HG03196 (cell line): ENCODE measurements at regions not wholly inside any gene's neighbourhood (a gene's known extent, or its start where the extent isn't known, plus 50 kb on each side); places are given as distances from the start of the nearest gene placed in this dataset.
"Not testable (repeated sequence)": the region's sequence is repeated elsewhere in the genome, so short reads cannot be mapped to it uniquely, and the experiment has no call there.

Source experiments
- ATAC-seq: cut with Tn5 transposase; IDR thresholded peaks from one replicate; pipeline ENCODE4 v1.9.1; 2021; ENCODE audit not compliant: unreplicated experiment

DNA sequence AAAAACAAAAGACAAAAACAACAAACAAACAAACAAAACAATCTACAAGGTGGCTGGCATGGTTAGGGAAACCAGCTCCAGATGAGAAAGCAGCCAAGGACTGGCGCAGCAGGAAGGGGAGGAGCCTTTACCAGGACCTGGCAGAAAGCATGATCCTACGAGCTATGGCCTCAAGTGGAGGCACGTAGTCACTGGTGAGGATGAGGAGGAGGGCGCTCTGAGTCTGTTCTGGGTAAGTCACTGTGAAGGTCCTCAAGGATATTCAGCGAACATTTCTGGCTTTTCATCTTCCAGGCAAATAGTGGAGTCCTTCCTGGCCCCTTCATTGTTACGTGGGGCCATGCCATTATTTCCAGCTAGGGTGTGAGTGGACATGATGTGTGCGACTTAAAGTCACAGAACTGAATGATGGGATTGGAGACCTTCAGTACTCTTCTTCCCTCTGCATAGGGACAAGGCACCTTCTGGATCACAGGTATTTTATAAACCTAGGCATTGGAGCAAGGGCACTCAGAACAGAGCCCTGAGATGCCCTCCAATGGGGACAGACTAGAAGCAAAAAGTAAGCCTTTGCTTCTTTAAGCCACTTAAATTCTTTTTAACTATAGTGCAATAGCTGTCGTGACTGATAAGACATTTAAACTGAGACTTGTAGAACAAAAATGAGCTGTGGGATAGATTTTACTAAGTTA, 771.3 kb downstream of the RAB28 start:
- ATAC-seq: no peak

DNA sequence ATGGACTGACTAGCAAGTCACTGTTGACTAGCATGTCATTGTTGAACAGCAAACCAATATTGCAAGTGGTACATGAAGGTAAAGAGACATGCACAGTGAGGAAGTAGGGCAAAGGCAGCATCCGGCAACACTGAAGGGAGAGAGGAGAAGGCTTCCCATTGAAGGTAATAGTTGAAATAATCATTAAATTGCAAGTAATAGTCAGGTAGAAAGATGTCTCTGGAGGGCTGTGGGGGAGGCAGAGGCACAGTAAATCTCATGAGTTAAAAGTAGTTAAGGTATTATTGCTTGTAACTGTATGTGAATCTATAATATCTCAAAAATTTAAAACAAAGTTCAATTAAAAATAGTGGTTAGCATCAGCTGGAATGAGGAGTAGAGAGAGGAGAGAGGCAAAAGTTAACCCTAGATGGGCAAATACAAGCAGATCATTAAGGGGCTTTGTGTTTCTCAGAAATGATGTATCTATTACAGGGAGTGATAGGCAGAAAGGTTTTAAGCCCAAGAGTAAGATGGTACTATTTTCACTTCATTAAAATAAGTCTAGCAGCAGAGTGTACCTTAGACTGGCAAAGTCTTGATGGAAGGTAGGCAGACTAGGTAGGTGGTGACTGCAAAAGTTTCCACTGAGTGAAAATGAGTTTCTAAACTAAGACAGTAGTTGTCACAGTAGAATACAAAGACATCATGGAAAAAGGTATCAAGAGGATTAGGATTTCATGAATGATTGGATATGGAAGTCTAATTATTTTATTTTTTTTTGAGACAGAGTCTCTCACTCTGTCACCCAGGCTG, 776.6 kb downstream of the RAB28 start:
- ATAC-seq: no peak

DNA sequence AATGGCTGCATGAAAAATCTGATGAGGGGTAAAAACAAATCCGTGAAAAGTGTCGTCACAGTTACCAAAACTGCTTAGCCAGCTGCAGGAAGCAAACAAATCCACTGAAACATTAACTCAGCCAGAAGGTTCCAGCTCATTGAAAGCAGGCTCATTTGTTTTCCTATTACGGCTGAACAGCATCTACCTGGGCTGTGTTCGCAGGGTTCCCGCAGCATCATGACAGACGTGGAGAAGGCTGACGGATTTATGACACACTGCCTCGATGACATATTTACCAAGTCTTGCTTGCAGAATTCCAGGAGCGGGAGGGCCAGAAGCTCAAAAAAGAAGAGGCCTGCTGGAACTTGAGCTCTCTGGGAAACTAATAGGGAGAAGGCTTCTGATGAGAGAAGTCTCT, 781.1 kb downstream of the RAB28 start:
- no peak for ATAC-seq

GRCh38 chr4:12701384-12701783, 782.8 kb downstream of the RAB28 start:
- no peak for ATAC-seq

- ATAC-seq: no peak
Measured at GRCh38 chr4:12697970-12698369, 786.2 kb downstream of the RAB28 start.

DNA sequence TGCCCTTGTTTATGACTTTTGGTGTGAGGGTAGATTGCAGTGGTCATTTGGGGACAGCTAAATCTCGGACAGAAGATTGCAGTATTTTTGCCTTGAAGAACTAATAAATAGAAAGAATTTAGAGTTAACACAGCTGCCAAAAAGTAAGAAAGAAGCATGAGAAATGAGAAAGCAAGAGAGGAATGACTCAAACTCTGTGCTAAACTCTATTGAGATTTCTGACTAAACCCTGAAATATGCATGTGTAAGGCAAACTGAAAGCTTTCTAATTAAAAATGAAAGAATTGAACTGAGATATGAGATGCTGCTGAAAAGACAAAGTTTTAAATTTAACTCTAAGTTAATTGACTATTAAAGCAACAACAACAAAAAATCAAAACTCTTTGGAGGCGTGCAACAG, 791.3 kb downstream of the RAB28 start:
- no peak for ATAC-seq

GRCh38 chr4:12691168-12691567, 793.0 kb downstream of the RAB28 start:
- ATAC-seq: no peak

DNA sequence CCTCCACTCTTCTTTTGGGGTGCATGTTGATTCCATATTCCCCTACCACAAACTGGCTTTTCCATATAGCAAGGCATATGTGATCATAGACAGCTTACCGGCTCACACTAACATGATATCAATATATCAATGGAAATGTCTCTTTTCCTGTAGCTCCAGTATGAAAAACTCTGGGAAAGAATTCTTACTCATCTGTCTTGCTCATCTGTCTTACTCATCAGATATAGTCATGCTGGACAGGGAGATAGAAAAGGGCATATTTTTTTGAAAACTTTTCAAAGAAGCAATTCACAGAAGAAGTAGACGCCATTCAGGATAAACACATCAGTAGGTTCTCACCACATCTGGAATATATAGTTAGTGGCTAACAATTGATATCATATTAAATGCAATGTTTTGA, 794.7 kb downstream of the RAB28 start:
- no peak for ATAC-seq

DNA sequence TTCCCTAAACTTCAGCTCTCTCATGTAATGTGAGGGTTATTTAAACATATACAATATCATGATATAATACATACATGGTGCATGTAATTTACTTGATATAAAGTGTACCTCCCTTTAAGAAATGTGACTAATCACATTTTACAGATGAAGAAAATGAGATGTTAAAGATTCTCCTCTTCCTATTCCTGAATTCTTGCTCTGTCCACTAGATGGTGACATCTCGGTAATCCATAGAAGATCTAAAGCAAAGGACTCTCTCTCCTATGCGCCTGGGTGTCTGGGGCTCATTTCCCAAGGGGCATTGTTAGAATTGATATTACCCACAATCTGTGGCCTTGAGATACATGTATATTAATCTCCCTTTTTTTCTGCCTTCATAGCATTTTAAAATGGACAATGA, 804.9 kb downstream of the RAB28 start:
- ATAC-seq: no peak

GRCh38 chr4:12674184-12674583, 810.0 kb downstream of the RAB28 start:
- no peak for ATAC-seq

- no peak for ATAC-seq
Measured at GRCh38 chr4:12672303-12672702, 811.8 kb downstream of the RAB28 start.

- ATAC-seq: no peak
Measured at GRCh38 chr4:12658146-12658545, 826.0 kb downstream of the RAB28 start.

DNA sequence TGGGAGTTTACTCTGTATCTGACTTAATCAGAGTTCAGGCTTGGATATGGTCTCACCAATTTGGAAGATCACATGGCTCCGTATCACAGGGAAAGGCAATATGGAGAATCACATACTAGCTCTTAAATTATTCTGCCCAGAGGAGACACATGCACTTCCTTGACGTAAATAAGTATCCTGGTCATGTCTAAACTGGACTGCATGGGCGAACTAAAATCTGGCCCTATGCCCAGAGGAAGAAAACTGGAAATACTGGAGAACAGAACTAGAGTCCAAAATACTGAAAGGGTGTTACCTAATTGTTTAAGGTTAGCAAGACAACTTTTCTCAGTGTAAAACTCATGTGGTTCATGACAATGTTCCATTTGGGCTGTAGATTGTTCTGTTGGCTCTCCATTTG, 832.3 kb downstream of the RAB28 start:
- no peak for ATAC-seq

DNA sequence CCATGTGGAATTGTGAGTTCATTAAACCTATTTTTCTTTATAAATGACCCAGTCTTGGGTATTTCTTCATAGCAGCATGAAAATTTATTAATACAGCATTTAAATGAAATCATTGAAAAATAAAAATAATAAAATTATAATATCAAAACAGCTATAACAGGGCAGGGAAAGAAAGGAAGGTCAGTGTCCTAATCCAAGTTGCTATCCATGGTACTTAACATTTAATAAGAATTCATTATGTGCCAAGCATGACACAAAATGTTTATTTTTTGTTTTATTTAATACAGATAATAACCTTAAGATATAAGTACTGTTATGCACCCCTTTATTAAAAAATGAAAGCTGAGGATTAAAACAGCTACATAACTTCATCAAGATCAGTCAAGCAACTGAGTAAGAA, 838.4 kb downstream of the RAB28 start:
- ATAC-seq: no peak

GRCh38 chr4:12644261-12644660, 839.9 kb downstream of the RAB28 start:
- ATAC-seq: no peak

DNA sequence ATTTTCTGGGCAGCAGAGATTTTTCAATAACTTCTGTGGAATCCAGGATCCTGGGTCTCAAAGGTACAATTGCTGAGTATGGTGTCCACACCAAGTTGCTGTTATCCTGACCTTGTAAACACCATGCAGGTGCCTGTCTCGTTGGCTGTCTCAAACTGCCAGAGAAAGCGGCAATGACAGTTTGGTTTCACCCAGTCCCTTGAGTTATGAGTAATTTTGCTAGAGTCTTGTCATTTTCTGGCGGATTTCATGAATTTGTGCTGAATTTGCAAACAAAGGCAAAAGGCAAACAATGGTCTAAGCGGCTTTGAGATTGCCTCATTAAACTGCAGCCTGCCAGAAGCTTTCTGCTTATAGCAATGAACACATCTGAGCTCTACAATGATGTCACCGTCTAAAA, 847.9 kb downstream of the RAB28 start:
- no peak for ATAC-seq

DNA sequence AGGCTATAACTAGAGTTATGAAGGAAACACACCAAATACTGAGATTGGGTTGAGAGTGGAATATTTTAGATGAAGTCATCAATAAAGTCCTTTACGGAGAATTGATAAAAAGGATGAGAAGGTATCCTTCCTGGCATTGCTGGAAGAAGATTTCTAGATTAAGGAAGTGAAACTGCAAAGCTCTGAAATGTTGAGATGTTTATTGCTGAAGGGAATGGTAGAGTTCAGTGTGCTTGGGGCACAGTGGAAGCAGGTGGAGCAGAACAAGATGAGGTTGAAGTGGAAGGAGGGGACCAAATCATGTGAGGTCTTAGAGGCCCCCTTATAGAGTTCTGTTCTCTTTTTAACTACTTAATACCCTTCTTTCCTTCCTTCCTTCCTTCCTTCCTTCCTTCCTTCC, 848.5 kb downstream of the RAB28 start:
- ATAC-seq: no peak

DNA sequence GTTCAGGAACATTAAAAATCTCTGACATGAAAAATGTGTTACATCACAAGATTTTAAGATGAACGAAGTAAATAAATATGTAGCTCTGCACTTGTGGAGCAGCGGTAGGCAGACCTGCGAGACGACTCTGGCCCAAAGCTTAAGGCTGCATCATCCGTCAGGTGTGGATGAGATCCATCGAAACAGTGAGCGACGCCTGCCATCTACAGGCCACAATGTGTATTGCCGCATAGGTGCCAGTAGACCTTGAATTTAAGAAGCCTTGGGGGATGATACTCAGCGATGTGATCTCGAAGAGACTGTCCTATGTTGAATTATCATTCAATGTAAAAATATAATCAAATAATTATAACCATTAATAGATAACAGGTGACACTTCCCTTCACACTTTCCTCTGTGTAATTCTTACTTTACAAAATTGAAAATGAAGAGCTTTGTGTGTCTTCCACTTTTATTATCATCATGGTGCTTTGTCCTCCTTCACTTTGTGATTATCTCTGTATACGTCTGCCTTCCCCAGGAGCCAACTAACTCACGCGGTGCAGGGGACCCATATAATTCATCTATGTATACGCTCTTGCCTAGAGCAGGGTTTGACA, 851.0 kb downstream of the RAB28 start:
- ATAC-seq: peak; percentile 95

GRCh38 chr4:12615822-12616221, 868.3 kb downstream of the RAB28 start:
- no peak for ATAC-seq

- no peak for ATAC-seq
Measured at GRCh38 chr4:12612876-12613275, 871.3 kb downstream of the RAB28 start.

DNA sequence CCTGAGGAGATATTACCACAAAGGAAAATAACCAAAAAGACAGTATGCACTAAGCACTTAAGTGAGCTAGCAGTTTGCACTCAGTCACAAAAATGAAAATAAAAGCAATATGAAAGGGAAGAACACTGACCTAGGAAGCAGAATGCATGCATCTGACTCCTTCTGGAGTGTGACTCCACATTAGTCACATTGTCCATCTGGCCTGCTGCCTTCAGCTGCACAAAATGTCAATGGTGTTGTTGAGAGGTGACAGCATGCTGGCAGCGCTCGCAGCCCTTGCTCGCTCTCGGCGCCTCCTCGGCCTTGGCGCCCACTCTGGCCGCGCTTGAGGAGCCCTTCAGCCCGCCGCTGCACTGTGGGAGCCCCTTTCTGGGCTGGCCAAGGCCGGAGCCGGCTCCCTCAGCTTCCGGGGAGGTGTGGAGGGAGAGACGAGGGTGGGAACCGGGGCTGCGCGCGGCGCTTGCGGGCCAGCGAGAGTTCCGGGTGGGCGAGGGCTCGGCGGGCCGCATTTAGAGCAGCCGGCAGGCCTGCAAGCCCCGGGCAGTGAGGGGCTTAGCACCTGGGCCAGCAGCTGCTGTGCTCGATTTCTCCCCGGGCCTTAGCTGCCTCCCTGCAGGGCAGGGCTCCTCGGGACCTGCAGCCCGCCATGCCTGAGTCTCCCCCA, 874.8 kb downstream of the RAB28 start:
- not testable (repeated sequence) for ATAC-seq

GRCh38 chr4:12595986-12596385, 888.2 kb downstream of the RAB28 start:
- ATAC-seq: no peak
